Dedifferentiated amniotic fluid mesenchymal stem cell (primary cell): ENCODE measurements at regions not wholly inside any gene's neighbourhood (a gene's known extent, or its start where the extent isn't known, plus 50 kb on each side); places are given as distances from the start of the nearest gene placed in this dataset.

Experiments used
- DNase-seq: peaks from one replicate; pipeline ENCODE4 v3.0.0-alpha.2; 2016; ENCODE audit errors: extremely low spot score

GRCh38 chr10:125341611-125342010 is 181.2 kb upstream of the CTBP2 start:
- DNase-seq = no peak

- no peak for DNase-seq
These were observed 180.5 kb upstream of the CTBP2 start for GRCh38 chr10:125340903-125341302.

GRCh38 chr10:125337510-125337909 is 177.1 kb upstream of the CTBP2 start:
- no peak for DNase-seq

GRCh38 chr10:125334545-125334944 is 174.2 kb upstream of the CTBP2 start:
- DNase-seq = no peak

- no peak for DNase-seq
These were observed 173.4 kb upstream of the CTBP2 start for GRCh38 chr10:125333769-125334168.

GRCh38 chr10:125333209-125333591 is 172.8 kb upstream of the CTBP2 start:
- no peak for DNase-seq

GRCh38 chr10:125332548-125333208 is 172.3 kb upstream of the CTBP2 start:
- DNase-seq = no peak

GRCh38 chr10:125331056-125331455 is 170.7 kb upstream of the CTBP2 start:
- DNase-seq = no peak

GRCh38 chr10:125329056-125329455 is 168.7 kb upstream of the CTBP2 start:
- no peak for DNase-seq

- DNase-seq = no peak
These were observed 165.0 kb upstream of the CTBP2 start for GRCh38 chr10:125325326-125325725.

GRCh38 chr10:125316436-125316835 is 156.1 kb upstream of the CTBP2 start:
- DNase-seq = no peak

- DNase-seq = no peak
These were observed 140.6 kb upstream of the CTBP2 start for GRCh38 chr10:125300937-125301336.

GRCh38 chr10:125299461-125299860 is 139.1 kb upstream of the CTBP2 start:
- no peak for DNase-seq

GRCh38 chr10:125296598-125296997 is 136.2 kb upstream of the CTBP2 start:
- no peak for DNase-seq

- no peak for DNase-seq
These were observed 133.7 kb upstream of the CTBP2 start for GRCh38 chr10:125294109-125294508.

- no peak for DNase-seq
These were observed 131.5 kb upstream of the CTBP2 start for GRCh38 chr10:125291836-125292235.

- no peak for DNase-seq
These were observed 129.1 kb upstream of the CTBP2 start for GRCh38 chr10:125289461-125289860.

GRCh38 chr10:125284875-125285597 is 124.7 kb upstream of the CTBP2 start:
- DNase-seq = no peak

GRCh38 chr10:125283836-125284614 is 123.7 kb upstream of the CTBP2 start:
- DNase-seq = no peak

- no peak for DNase-seq
These were observed 123.0 kb upstream of the CTBP2 start for GRCh38 chr10:125283191-125283835.

- DNase-seq = no peak
These were observed 120.7 kb upstream of the CTBP2 start for GRCh38 chr10:125281091-125281490.

- DNase-seq = no peak
These were observed 115.8 kb upstream of the CTBP2 start for GRCh38 chr10:125276133-125276532.
